OCI-LY3 (cell line): ENCODE measurements at regions not wholly inside any gene's neighbourhood (a gene's known extent, or its start where the extent isn't known, plus 50 kb on each side); places are given as distances from the start of the nearest gene placed in this dataset.

Experiments
- CTCF ChIP-seq: fragments of 200-600, 300-600 bp; sonication (generic); IDR thresholded peaks from 2 replicates; pipeline ENCODE4 v1.5.1; 2014; ENCODE audit warnings: antibody characterized with exemption, low read length, low read depth
- EZH2phosphoT487 ChIP-seq: fragments of 200-600 bp; shearing (Covaris generic); IDR thresholded peaks from 2 replicates; pipeline ENCODE4 v1.6.1; 2018; ENCODE audit warnings: antibody characterized with exemption, mixed run types, low read depth

- TF ChIP-seq EZH2phosphoT487 = no peak
- TF ChIP-seq CTCF = no peak
These were observed 1230.7 kb upstream of the ZEB2 start for GRCh38 chr2:145750612-145751011.
